ENCODE measurements at regions not wholly inside any gene's neighbourhood (a gene's known extent, or its start where the extent isn't known, plus 50 kb on each side); places are given as distances from the start of the nearest gene placed in this dataset.

DNA sequence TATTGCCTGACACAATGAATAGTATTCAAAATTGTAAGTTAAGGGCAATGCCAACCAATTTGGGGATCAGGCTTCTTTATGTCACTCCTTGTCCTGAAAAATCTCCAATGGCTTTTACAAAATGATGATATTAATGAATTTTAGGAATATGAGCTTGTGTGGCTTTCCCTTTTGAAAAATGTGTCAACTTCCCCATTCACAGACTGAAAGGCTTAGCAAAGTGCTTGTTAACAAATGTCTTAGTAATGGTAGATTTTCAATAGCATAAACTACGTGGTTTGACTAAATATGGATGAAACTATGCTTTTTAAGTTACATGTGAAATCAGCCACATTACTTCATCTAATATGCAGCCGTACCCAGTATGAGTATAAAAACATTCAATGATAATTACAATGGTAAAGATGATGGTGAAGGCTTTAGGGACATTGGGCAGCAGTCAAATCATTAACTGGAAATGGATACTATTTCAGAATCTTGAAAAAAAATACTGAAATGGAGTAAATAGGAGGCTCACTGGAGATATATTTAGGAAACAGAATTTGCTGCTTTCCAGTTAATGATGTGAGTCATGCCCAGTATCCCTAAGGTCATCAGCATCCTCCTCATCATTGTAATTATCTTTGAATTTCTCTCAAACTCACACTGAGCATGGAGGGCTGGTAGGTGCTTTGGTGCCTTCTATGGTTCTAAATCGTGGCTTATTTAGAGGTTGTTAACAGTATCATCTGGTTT is 113.3 kb upstream of the ZNF608 start:
- H3K36me3 ChIP-seq (ENCODE audit: insufficient read depth, low read length): no peaks in the 10 kb centered on the region
- peaks cover 0 to 9% of the 10 kb centered on the region in 2 experiments for H3K9me3 ChIP-seq (ENCODE audit: control insufficient read depth in 1 of 2, insufficient read depth in 1 of 2, low read length in 2 of 2)
- no peak overlapping the region for H3K4me3 ChIP-seq (ENCODE audit: low read length)
- intact Hi-C loops (cut with DNase I, micrococcal nuclease): no loop called here
- DNase-seq: peak in 1 of 14 experiments; percentile 6
- POLR2A ChIA-PET: no interaction called here
- CTCF ChIA-PET: no interaction called here
- H3K27me3 ChIP-seq (ENCODE audit: control insufficient read depth in 1 of 2, insufficient read depth in 2 of 2, low read length in 2 of 2): no peaks in the 10 kb centered on the region
- ATAC-seq (ENCODE audit: poor library complexity): no peak
- no peak overlapping the region for H3K27ac ChIP-seq (ENCODE audit: low read depth in 1 of 2, low read length in 2 of 2)
- Mint-ChIP-seq H3K27me3 (peaks cover 4% of the 10 kb centered on the region), H3K9me3 (no peaks in the 10 kb centered on the region), H3K36me3 (ENCODE audit: low read depth) (no peaks in the 10 kb centered on the region), H3K4me1 (ENCODE audit: low read depth) (no peaks in the 10 kb centered on the region), H3K27ac (no peak overlapping the region), H3K4me3 (no peak overlapping the region)
- TF ChIP-seq CTCF (IDR thresholded peaks at IDR 0.05): no peak
- no peaks in the 10 kb centered on the region for H3K4me1 ChIP-seq (ENCODE audit: insufficient read depth, low read length)

DNA sequence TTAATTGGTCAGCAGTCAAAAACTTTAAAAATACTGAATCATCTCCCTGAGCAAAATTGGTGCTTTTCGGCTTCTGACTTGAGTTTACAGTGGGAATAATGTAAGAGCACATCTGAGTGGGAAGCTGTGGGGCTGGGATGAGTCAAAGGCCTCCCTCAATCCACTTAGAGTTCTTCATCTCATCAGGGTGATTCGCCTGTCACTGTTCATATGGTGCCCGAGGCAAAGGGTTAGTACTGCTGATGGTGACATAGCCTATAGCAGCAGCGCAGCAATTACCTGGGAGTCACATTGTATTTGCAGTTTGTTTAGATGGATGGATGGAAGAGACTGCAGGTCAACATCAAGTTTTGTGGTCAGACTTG is 113.8 kb upstream of the ZNF608 start:
- Mint-ChIP-seq H3K4me3 (no peak overlapping the region), H3K27ac (no peak overlapping the region), H3K27me3 (peaks cover 4% of the 10 kb centered on the region), H3K4me1 (ENCODE audit: low read depth) (no peaks in the 10 kb centered on the region), H3K36me3 (ENCODE audit: low read depth) (no peaks in the 10 kb centered on the region), H3K9me3 (no peaks in the 10 kb centered on the region)
- no peak for TF ChIP-seq CTCF (IDR thresholded peaks at IDR 0.05)
- no peak for DNase-seq
- ChIA-PET POLR2A (no interaction called here), CTCF (interaction anchor here (0.9 kb wide), 1 partner anchor 12 kb away, joined by 3 read pairs; no protein-coding TSS in a partner anchor)
- intact Hi-C loops (cut with DNase I, micrococcal nuclease): no loop called here
- H3K9me3 ChIP-seq (ENCODE audit: control insufficient read depth in 1 of 2, insufficient read depth in 1 of 2, low read length in 2 of 2): peaks cover 0 to 9% of the 10 kb centered on the region in 2 experiments
- H3K4me1 ChIP-seq (ENCODE audit: insufficient read depth, low read length): no peaks in the 10 kb centered on the region
- no peaks in the 10 kb centered on the region for H3K36me3 ChIP-seq (ENCODE audit: insufficient read depth, low read length)
- ATAC-seq (ENCODE audit: poor library complexity): no peak
- H3K4me3 ChIP-seq (ENCODE audit: low read length): no peak overlapping the region
- H3K27me3 ChIP-seq (ENCODE audit: control insufficient read depth in 1 of 2, insufficient read depth in 2 of 2, low read length in 2 of 2): no peaks in the 10 kb centered on the region
- no peak overlapping the region for H3K27ac ChIP-seq (ENCODE audit: low read depth in 1 of 2, low read length in 2 of 2)

DNA sequence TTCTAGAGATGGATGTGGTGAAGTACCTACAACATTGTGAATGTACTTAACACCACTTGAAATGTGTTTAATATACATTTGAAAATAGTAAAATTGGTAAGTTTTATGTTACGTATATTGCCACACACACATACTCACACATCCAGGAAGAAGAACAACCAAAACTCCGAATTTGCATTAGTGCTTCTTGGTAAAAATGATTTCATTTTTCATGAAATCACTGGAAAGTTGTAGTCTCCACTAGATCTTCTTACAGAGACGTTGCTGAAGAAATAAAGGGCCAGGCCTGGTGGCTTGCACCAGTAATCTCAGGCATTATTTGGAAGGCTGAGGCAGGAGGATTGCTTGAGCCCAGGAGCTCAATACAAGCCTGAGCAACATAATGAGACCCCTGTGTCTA is 118.6 kb upstream of the ZNF608 start:
- Mint-ChIP-seq H3K4me1 (ENCODE audit: low read depth) (no peaks in the 10 kb centered on the region), H3K27me3 (no peaks in the 10 kb centered on the region), H3K36me3 (ENCODE audit: low read depth) (no peaks in the 10 kb centered on the region), H3K27ac (no peak overlapping the region), H3K4me3 (no peak overlapping the region), H3K9me3 (peaks cover 2% of the 10 kb centered on the region)
- Histone ChIP-seq H3K36me3 (ENCODE audit: insufficient read depth, low read length) (no peaks in the 10 kb centered on the region), H3K27ac (ENCODE audit: low read depth in 1 of 2, low read length in 2 of 2) (no peak overlapping the region), H3K4me1 (ENCODE audit: insufficient read depth, low read length) (no peaks in the 10 kb centered on the region), H3K4me3 (ENCODE audit: low read length) (no peak overlapping the region), H3K9me3 (ENCODE audit: control insufficient read depth in 1 of 2, insufficient read depth in 1 of 2, low read length in 2 of 2) (peaks cover 0 to 9% of the 10 kb centered on the region in 2 experiments), H3K27me3 (ENCODE audit: control insufficient read depth in 1 of 2, insufficient read depth in 2 of 2, low read length in 2 of 2) (no peaks in the 10 kb centered on the region)
- TF ChIP-seq CTCF (IDR thresholded peaks at IDR 0.05): no peak
- no peak for ATAC-seq (ENCODE audit: poor library complexity)
- DNase-seq: no peak
- CTCF ChIA-PET: no interaction called here
- POLR2A ChIA-PET: no interaction called here
- intact Hi-C loops (cut with DNase I, micrococcal nuclease): no loop called here

Data from CD4-positive, alpha-beta T cell (primary cell).